Stimulated activated CD8-positive, alpha-beta memory T cell treated with anti-CD3 and anti-CD28 coated beads, Interleukin-2, amount 100 ng/mL, for 1 hour (primary cell): ENCODE measurements at regions not wholly inside any gene's neighbourhood (a gene's known extent, or its start where the extent isn't known, plus 50 kb on each side); places are given as distances from the start of the nearest gene placed in this dataset.
A peak's percentile ranks its signal among the peaks of the same experiment; 100 is the strongest.
"Not testable (repeated sequence)": the region's sequence is repeated elsewhere in the genome, so short reads cannot be mapped to it uniquely, and the experiment has no call there.

Experiments used
- DNase-seq, 2 donors: peaks; one replicate each; pipeline ENCODE4 v3.0.0-alpha.2; 2020; ENCODE audit warnings: low read depth in 2 of 2

DNA sequence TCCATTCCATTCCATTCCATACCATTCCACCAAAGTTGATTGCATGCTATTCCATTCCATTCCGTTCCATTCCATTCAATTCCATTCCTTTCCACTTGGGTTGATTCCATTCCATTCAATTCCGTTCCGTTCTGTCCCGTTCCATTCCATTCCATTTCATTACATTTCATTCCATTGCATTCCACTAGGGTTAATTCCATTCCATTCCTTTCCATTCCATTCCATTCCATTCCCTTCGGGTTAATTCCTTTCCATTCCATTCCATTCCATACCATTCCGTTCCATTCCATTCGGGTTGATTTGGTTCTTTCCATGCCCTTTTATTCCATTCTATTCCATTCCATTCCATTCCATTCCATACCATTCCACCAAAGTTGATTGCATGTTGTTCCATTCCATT is 131.9 kb downstream of the CWH43 start:
- not testable (repeated sequence) for DNase-seq

DNA sequence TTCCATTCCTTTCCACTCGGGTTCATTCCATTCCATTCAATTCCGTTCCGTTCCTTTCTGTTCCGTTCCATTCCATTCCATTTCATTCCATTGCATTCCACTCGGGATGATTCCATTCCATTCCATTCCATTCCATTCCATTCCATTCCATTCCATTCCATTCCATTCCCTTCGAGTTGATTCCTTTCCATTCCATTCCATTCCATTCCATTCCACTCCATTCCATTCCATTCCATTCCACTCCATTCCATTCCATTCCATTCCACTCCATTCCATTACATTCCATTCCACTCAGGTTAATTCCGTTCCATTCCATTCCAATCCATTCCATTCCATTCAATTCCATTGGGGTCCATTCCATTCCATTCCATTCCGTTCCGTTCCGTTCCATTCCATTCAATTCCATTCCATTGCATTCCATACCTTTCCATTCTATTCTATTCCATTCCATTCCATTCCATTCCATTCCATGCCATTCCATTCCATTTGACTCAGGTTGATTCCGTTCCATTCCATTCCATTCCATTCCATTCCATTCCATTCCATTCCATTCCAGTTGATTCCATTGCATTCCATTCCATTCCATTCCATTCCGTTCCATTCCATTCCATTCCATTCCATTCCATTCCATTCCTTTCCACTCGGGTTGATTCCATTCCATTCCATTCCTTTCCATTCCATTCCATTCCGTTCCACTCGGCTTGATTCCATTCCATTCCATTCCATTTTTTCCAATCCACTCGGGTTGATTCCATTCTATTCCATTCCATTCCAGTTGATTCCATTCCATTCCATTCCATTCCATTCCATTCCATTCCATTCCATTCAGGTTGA is 132.5 kb downstream of the CWH43 start:
- not testable (repeated sequence) for DNase-seq

DNA sequence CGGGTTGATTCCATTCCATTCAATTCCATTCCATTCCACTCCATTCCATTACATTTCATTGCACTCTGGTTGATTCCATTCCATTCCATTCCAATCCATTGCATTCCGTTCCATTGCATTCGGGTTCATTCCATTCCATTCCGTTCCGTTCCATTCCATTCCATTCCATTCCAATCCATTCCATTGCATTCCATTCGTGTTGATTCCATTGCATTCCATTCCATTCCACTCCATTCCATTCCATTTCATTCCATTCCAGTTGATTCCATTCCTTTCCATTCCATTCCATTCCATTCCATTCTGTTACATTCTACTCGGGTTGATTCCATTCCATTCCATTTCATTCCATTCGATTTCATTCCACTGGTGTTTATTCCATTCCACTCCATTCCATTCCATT is 133.3 kb downstream of the CWH43 start:
- DNase-seq = not testable (repeated sequence)

DNA sequence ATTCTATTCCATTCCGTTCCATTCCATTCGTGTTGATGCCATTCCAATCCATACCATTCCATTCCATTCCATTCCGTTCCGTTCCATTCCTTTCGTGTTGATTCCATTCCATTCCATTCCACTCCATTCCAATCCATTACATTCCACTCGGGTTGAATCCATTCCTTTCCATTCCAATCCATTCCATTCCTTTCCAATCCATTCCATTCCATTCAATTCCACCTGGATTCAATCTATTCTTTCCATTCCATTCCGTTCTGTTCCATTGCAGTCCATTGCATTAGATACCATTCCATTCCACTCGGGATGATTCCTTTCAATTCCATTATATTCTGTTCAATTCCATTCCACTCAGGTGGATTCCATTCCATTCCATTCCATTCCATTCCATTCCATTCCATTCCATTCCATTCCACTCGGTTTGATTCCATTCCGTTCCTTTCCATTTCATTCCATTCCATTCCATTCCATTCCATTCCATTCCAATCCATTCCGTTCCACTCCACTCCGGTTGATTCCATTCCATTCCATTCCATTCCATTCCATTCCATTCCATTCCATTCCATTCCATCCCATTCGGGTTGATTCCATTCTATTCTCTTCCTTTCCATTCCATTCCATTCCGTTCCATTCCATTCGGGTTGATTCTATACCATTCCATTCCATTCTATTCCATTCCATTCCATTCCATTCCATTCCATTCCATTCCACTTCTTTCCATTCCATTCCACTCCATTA is 134.1 kb downstream of the CWH43 start:
- DNase-seq = not testable (repeated sequence)

DNA sequence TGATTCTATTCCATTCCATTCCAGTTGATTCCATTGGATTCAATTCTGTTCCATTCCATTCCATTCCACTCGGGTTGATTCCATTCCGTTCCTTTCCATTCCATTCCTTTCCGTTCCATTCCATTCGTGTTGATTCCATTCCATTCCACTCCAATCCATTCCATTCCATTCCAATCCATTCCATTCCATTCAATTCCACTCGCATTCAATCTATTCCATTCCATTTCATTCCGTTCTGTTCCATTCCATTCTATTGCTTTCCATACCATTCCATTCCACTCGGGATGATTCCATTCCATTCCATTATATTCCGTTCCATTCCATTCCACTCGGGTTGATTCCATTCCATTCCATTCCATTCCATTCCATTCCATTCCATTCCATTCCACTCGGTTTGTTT is 134.7 kb downstream of the CWH43 start:
- DNase-seq = not testable (repeated sequence)

DNA sequence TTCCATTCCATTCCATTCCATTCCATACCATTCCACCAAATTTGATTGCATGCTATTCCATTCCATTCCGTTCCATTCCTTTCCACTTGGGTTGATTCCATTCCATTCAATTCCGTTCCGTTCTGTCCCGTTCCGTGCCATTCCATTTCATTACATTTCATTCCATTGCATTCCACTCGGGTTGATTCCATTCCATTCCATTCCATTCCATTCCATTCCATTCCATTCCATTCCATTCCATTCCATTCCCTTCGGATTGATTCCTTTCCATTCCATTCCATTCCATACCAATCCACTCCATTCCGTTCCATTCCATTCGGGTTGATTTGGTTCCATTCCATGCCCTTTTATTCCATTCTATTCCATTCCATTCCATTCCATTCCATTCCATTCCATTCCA is 140.4 kb downstream of the CWH43 start:
- DNase-seq = not testable (repeated sequence)

DNA sequence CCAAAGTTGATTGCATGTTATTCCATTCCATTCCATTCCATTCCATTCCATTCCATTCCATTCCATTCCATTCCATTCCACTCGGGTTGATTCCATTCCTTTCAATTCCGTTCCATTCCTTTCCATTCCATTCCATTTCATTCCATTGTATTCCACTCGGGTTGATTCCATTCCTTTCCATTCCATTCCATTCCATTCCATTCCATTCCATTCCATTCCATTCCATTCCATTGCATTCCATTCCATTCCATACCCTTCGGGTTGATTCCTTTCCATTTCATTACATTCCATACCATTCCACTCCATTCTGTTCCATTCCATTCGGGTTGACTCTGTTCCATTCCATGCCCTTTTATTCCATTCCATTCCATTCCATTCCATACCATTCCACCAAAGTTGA is 140.8 kb downstream of the CWH43 start:
- DNase-seq = not testable (repeated sequence)

DNA sequence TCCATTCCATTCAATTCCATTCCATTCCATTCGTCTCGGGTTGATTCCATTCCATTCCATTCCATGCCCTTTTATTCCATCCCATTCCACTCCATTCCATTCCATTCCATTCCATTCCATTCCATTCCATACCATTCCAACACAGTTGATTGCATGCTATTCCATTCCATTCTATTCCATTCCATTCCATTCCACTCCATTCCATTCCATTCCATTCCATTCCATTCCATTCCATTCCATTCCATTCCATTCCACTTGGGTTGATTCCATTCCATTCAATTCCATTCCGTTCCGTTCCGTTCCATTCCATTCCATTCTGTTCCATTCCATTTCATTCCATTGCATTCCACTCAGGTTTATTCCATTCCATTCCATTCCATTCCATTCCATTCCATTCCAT is 143.3 kb downstream of the CWH43 start:
- not testable (repeated sequence) for DNase-seq

DNA sequence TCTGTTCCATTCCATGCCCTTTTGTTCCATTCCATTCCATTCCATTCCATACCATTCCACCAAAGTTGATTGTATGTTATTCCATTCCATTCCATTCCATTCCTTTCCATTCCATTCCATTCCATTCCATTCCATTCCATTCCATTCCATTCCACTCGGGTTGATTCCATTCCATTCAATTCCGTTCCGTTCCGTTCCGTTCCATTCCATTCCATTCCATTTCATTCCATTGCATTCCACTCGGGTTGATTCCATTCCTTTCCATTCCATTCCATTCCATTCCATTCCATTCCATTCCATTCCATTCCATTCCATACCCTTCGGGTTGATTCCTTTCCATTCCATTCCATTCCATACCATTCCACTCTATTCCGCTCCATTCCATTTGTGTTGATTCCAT is 143.8 kb downstream of the CWH43 start:
- not testable (repeated sequence) for DNase-seq

DNA sequence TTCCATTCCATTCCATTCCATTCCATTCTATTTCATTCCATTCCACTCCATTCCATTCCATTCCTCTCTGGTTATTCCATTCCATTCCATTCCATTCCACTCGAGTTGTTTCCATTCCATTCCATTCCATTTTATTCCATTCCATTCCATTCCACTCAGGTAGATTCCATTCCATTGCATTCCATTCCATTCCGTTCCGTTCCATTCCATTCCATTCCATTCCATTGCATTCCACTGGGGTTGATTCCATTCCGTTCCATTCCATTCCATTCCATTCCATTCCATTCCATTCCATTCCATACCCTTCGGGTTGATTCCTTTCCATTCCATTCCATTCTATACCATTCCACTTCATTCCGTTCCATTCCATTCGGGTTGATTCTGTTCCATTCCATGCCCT is 144.6 kb downstream of the CWH43 start:
- DNase-seq = not testable (repeated sequence)

DNA sequence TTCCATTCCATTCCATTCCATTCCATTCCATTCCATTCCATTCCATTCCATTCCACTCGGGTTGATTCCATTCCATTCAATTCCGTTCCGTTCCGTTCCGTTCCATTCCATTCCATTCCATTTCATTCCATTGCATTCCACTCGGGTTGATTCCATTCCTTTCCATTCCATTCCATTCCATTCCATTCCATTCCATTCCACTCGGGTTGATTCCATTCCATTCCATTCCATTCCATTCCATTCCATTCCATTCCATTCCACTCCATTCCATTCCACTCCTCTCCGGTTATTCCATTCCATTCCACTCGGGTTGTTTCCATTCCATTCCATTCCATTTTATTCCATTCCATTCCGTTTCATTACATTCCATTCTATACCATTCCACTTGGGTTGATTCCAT is 151.0 kb downstream of the CWH43 start:
- DNase-seq = not testable (repeated sequence)

DNA sequence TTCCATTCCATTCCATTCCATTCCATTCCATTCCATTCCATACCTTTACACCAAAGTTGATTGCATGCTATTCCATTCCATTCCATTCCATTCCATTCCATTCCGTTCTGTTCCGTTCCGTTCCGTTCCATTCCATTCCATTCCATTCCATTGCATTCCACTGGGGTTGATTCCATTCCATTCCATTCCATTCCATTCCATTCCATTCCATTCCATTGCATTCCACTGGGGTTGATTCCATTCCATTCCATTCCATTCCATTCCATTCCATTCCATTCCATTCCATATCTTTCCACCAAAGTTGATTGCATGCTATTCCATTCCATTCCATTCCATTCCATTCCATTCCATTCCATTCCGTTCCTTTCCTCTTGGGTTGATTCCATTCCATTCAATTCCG is 151.9 kb downstream of the CWH43 start:
- DNase-seq = not testable (repeated sequence)

DNA sequence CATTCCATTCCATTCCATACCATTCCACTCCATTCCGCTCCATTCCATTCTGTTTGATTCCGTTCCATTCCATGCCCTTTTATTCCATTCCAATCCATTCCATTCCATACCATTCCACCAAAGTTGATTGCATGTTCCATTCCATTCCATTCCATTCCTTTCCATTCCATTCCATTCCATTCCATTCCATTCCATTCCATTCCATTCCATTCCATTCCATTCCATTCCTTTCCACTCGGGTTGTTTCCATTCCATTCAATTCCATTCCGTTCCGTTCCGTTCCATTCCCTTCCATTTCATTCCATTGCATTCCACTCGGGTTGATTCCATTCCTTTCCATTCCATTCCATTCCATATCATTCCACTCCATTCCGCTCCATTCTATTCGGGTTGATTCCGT is 152.7 kb downstream of the CWH43 start:
- DNase-seq = not testable (repeated sequence)

DNA sequence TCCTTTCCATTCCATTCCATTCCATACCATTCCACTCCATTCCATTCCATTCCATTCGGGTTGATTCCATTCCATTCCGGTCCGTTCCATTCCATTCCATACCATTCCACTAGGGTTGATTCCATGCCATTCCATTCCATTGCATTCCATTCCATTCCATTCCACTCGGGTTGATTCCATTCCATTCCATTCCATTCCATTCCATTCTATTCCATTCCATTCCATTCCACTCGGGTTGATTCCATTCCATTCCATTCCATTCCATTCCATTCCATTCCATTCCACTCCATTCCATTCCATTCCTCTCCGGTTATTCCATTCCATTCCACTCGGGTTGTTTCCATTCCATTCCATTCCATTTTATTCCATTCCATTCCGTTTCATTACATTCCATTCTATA is 153.4 kb downstream of the CWH43 start:
- DNase-seq = not testable (repeated sequence)

DNA sequence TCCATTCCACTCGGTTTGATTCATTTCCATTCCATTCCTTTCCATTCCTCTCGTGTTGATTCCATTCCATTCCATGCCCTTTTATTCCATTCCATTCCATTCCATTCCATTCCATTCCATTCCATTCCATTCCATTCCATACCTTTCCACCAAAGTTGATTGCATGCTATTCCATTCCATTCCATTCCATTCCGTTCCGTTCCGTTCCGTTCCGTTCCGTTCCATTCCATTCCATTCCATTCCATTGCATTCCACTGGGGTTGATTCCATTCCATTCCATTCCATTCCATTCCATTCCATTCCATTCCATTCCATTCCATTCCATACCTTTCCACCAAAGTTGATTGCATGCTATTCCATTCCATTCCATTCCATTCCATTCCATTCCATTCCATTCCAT is 154.3 kb downstream of the CWH43 start:
- peak in 1 of 2 donors; percentile 1 for DNase-seq

DNA sequence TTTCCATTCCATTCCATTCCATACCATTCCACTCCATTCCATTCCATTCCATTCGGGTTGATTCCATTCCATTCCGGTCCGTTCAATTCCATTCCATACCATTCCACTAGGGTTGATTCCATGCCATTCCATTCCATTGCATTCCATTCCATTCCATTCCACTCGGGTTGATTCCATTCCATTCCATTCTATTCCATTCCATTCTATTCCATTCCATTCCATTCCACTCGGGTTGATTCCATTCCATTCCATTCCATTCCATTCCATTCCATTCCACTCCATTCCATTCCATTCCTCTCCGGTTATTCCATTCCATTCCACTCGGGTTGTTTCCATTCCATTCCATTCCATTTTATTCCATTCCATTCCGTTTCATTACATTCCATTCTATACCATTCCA is 155.9 kb downstream of the CWH43 start:
- DNase-seq = not testable (repeated sequence)

DNA sequence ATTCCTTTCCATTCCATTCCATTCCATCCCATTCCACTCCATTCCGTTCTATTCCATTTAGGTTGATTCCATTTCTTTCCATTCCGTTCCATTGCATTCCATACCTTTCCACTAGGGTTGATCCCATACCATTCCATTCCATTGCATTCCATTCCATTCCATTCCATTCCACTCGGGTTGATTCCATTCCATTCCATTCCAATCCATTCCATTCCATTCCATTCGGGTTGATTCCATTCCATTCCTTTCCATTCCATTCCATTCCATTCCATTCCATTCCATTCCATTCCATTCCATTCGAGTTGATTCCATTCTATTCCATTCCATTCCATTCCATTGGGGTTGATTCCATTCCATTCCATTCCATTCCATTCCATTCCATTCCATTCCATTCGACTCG is 161.1 kb downstream of the CWH43 start:
- DNase-seq = not testable (repeated sequence)

DNA sequence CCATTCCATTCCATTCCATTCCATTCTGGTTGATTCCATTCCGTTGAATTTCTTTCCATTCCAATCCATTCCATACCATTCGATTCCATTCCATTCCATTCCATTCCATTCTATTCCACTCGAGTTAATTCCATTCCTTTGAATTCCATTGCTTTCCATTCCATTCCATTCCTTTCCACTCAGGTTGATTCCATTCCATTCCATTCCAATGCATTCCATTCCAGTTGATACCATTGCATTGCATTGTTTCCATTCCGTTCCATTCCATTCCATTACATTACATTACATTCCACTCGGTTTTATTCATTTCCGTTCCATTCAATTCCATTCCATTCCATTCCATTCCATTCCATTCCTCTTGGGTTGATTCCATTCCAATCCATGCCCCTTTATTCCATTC is 161.5 kb downstream of the CWH43 start:
- DNase-seq = not testable (repeated sequence)

DNA sequence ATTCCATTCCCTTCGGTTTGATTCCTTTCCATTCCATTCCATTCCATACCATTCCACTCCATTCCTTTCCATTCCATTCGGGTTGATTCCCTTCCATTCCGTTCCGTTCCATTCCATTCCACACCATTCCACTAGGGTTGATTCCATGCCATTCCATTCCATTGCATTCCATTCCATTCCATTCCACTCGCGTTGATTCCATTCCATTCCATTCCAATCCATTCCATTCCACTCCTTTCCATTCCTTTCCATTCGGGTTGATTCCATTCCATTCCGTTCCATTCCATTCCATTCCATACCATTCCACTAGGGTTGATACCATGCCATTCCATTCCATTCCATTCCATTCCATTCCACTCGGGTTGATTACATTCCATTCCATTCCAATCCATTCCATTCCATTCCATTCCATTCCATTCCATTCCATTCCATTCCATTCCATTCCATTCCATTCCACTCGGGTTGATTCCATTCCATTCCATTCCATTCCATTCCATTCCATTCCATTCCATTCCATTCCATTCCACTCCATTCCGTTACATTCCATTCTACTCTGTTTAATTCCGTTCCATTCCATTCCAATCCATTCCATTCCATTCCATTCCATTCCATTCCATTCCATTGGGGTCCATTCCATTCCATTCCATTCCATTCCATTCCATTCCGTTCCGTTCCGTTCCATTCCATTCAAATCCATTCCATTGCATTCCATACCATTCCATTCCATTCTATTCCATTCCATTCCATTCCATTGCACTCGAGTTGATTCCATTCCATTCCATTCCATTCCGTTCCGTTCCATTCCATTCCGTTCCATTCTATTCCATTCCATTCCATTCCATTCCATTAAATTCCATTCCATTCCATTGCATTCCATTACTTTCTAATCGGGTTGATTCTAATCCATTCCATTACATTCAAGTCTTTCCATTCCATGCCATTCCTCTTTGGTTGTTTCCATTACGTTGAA is 163.2 kb downstream of the CWH43 start:
- not testable (repeated sequence) for DNase-seq

DNA sequence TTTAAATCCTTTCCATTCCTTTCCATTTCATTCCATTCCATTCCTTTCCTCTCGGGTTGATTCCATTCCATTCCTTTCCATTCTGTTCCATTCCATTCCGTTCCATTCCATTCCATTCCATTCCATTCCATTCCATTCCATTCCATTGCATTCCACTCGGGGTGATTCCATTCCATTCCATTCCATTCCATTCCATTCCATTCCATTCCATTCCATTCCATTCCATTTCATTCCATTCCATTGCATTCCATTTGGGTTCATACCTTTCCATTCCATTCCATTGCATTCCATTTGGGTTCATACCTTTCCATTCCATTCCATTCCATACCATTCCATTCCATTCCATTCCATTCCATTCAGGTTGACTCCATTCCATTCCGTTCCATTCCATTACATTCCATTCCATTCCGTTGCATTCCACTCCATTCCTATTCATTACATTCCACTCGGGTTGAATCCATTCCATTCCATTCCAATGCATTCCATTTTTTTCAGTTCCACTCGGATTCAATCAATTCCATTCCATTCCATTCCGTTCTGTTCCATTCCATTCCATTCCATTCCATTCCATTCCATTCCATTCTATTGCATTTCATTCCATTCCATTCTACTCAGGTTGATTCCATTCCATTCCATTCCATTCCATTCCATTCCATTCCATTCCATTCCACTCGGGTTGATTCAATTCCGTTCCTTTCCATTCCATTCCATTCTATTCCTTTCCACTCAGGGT is 164.4 kb downstream of the CWH43 start:
- not testable (repeated sequence) for DNase-seq

DNA sequence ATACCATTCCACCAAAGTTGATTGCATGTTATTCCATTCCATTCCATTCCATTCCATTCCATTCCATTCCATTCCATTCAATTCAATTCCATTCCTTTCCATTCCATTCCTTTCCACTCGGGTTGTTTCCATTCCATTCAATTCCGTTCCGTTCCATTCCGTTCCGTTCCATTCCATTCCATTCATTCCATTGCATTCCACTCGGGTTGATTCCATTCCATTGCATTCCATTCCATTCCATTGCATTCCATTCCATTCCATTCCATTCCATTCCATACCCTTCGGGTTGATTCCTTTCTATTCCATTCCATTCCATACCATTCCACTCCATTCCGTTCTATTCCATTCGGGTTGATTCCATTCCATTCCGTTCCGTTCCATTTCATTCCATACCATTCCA is 166.9 kb downstream of the CWH43 start:
- DNase-seq = not testable (repeated sequence)
